ENCODE measurements at regions not wholly inside any gene's neighbourhood (a gene's known extent, or its start where the extent isn't known, plus 50 kb on each side); places are given as distances from the start of the nearest gene placed in this dataset.

GRCh38 chr2:145044491-145044890 is 524.6 kb upstream of the ZEB2 start:
- Mint-ChIP-seq H3K27me3 (ENCODE audit: low read depth) (no peaks in the 10 kb centered on the region), H3K27ac (ENCODE audit: unreplicated experiment) (no peak overlapping the region), H3K9me3 (ENCODE audit: low read depth) (no peaks in the 10 kb centered on the region), H3K4me1 (ENCODE audit: low read depth) (no peaks in the 10 kb centered on the region), H3K36me3 (ENCODE audit: low read depth) (no peaks in the 10 kb centered on the region), H3K4me3 (ENCODE audit: unreplicated experiment) (no peak overlapping the region)
- TF ChIP-seq CTCF (IDR thresholded peaks at IDR 0.05): no peak
- no peak for DNase-seq (ENCODE audit: low spot score)

GRCh38 chr2:145043399-145043834 is 523.5 kb upstream of the ZEB2 start:
- H3K27ac Mint-ChIP-seq (ENCODE audit: unreplicated experiment): no peak overlapping the region
- no peaks in the 10 kb centered on the region for H3K36me3 Mint-ChIP-seq (ENCODE audit: low read depth)
- H3K4me1 Mint-ChIP-seq (ENCODE audit: low read depth): peaks cover 2% of the 10 kb centered on the region
- no peak overlapping the region for H3K4me3 Mint-ChIP-seq (ENCODE audit: unreplicated experiment)
- no peaks in the 10 kb centered on the region for H3K27me3 Mint-ChIP-seq (ENCODE audit: low read depth)
- no peaks in the 10 kb centered on the region for H3K9me3 Mint-ChIP-seq (ENCODE audit: low read depth)
- TF ChIP-seq CTCF (IDR thresholded peaks at IDR 0.05): no peak
- DNase-seq (ENCODE audit: low spot score): no peak

GRCh38 chr2:145041706-145042105 is 521.8 kb upstream of the ZEB2 start:
- no peak overlapping the region for H3K4me3 Mint-ChIP-seq (ENCODE audit: unreplicated experiment)
- no peak for TF ChIP-seq CTCF (IDR thresholded peaks at IDR 0.05)
- no peak overlapping the region for H3K27ac Mint-ChIP-seq (ENCODE audit: unreplicated experiment)
- DNase-seq (ENCODE audit: low spot score): no peak
- H3K4me1 Mint-ChIP-seq (ENCODE audit: low read depth): peaks cover 19% of the 10 kb centered on the region
- H3K27me3 Mint-ChIP-seq (ENCODE audit: low read depth): no peaks in the 10 kb centered on the region
- no peaks in the 10 kb centered on the region for H3K36me3 Mint-ChIP-seq (ENCODE audit: low read depth)
- H3K9me3 Mint-ChIP-seq (ENCODE audit: low read depth): no peaks in the 10 kb centered on the region

- no peak for DNase-seq (ENCODE audit: low spot score)
- no peak for TF ChIP-seq CTCF (IDR thresholded peaks at IDR 0.05)
These were observed 520.5 kb upstream of the ZEB2 start for GRCh38 chr2:145040433-145040832.

GRCh38 chr2:145038041-145038525 is 518.2 kb upstream of the ZEB2 start:
- no peaks in the 10 kb centered on the region for H3K9me3 Mint-ChIP-seq (ENCODE audit: low read depth)
- H3K4me1 Mint-ChIP-seq (ENCODE audit: low read depth): peaks cover 30% of the 10 kb centered on the region
- no peak overlapping the region for H3K4me3 Mint-ChIP-seq (ENCODE audit: unreplicated experiment)
- no peaks in the 10 kb centered on the region for H3K36me3 Mint-ChIP-seq (ENCODE audit: low read depth)
- H3K27me3 Mint-ChIP-seq (ENCODE audit: low read depth): no peaks in the 10 kb centered on the region
- H3K27ac Mint-ChIP-seq (ENCODE audit: unreplicated experiment): peak overlapping the region; percentile 92
- no peak for DNase-seq (ENCODE audit: low spot score)
- TF ChIP-seq CTCF (IDR thresholded peaks at IDR 0.05): no peak

More at GRCh38 chr2:145040433-145040832, 520.5 kb upstream of the ZEB2 start:
- Mint-ChIP-seq H3K27ac (ENCODE audit: unreplicated experiment) (no peak overlapping the region), H3K4me1 (ENCODE audit: low read depth) (peaks cover 30% of the 10 kb centered on the region), H3K9me3 (ENCODE audit: low read depth) (no peaks in the 10 kb centered on the region), H3K4me3 (ENCODE audit: unreplicated experiment) (no peak overlapping the region), H3K27me3 (ENCODE audit: low read depth) (no peaks in the 10 kb centered on the region), H3K36me3 (ENCODE audit: low read depth) (no peaks in the 10 kb centered on the region)
